ENCODE measurements at regions not wholly inside any gene's neighbourhood (a gene's known extent, or its start where the extent isn't known, plus 50 kb on each side); places are given as distances from the start of the nearest gene placed in this dataset.
A peak's percentile ranks its signal among the peaks of the same experiment; 100 is the strongest.
"Not testable (repeated sequence)": the region's sequence is repeated elsewhere in the genome, so short reads cannot be mapped to it uniquely, and the experiment has no call there.

GRCh38 chr12:90226211-90226610, 517.6 kb upstream of the ATP2B1 start:
- TF ChIP-seq CTCF (conservative IDR thresholded peaks at IDR 0.05; ENCODE audit: control insufficient read depth, insufficient read depth, low read depth, low read length) = no peak
- no peak overlapping the region for H3K4me3 ChIP-seq (ENCODE audit: control insufficient read depth, low read depth, low read length)
- no peak for DNase-seq (ENCODE audit: low read depth)

- no peak overlapping the region for H3K4me3 ChIP-seq (ENCODE audit: control insufficient read depth, low read depth, low read length)
- DNase-seq (ENCODE audit: low read depth) = peak; percentile 55
- TF ChIP-seq CTCF (conservative IDR thresholded peaks at IDR 0.05; ENCODE audit: control insufficient read depth, insufficient read depth, low read depth, low read length) = no peak
Measured at GRCh38 chr12:90216815-90217214, 508.2 kb upstream of the ATP2B1 start.

GRCh38 chr12:90216020-90216552, 507.4 kb upstream of the ATP2B1 start:
- TF ChIP-seq CTCF (conservative IDR thresholded peaks at IDR 0.05; ENCODE audit: control insufficient read depth, insufficient read depth, low read depth, low read length) = no peak
- no peak for DNase-seq (ENCODE audit: low read depth)
- H3K4me3 ChIP-seq (ENCODE audit: control insufficient read depth, low read depth, low read length) = no peak overlapping the region

- no peak overlapping the region for H3K4me3 ChIP-seq (ENCODE audit: control insufficient read depth, low read depth, low read length)
- no peak for TF ChIP-seq CTCF (conservative IDR thresholded peaks at IDR 0.05; ENCODE audit: control insufficient read depth, insufficient read depth, low read depth, low read length)
- peak; percentile 57 for DNase-seq (ENCODE audit: low read depth)
Measured at GRCh38 chr12:90211017-90211416, 502.4 kb upstream of the ATP2B1 start.

- no peak overlapping the region for H3K4me3 ChIP-seq (ENCODE audit: control insufficient read depth, low read depth, low read length)
- no peak for DNase-seq (ENCODE audit: low read depth)
- TF ChIP-seq CTCF (conservative IDR thresholded peaks at IDR 0.05; ENCODE audit: control insufficient read depth, insufficient read depth, low read depth, low read length) = no peak
Measured at GRCh38 chr12:90209029-90209428, 500.4 kb upstream of the ATP2B1 start.

- H3K4me3 ChIP-seq (ENCODE audit: control insufficient read depth, low read depth, low read length); DNase-seq (ENCODE audit: low read depth): not testable (repeated sequence)
Measured at GRCh38 chr12:90208379-90208778, 499.7 kb upstream of the ATP2B1 start.

GRCh38 chr12:90207799-90208198, 499.2 kb upstream of the ATP2B1 start:
- no peak for TF ChIP-seq CTCF (conservative IDR thresholded peaks at IDR 0.05; ENCODE audit: control insufficient read depth, insufficient read depth, low read depth, low read length)
- DNase-seq (ENCODE audit: low read depth) = no peak
- H3K4me3 ChIP-seq (ENCODE audit: control insufficient read depth, low read depth, low read length) = no peak overlapping the region

All from fibroblast of mammary gland (primary cell).